ENCODE measurements at regions not wholly inside any gene's neighbourhood (a gene's known extent, or its start where the extent isn't known, plus 50 kb on each side); places are given as distances from the start of the nearest gene placed in this dataset.
"Not testable (repeated sequence)": the region's sequence is repeated elsewhere in the genome, so short reads cannot be mapped to it uniquely, and the experiment has no call there.

DNA sequence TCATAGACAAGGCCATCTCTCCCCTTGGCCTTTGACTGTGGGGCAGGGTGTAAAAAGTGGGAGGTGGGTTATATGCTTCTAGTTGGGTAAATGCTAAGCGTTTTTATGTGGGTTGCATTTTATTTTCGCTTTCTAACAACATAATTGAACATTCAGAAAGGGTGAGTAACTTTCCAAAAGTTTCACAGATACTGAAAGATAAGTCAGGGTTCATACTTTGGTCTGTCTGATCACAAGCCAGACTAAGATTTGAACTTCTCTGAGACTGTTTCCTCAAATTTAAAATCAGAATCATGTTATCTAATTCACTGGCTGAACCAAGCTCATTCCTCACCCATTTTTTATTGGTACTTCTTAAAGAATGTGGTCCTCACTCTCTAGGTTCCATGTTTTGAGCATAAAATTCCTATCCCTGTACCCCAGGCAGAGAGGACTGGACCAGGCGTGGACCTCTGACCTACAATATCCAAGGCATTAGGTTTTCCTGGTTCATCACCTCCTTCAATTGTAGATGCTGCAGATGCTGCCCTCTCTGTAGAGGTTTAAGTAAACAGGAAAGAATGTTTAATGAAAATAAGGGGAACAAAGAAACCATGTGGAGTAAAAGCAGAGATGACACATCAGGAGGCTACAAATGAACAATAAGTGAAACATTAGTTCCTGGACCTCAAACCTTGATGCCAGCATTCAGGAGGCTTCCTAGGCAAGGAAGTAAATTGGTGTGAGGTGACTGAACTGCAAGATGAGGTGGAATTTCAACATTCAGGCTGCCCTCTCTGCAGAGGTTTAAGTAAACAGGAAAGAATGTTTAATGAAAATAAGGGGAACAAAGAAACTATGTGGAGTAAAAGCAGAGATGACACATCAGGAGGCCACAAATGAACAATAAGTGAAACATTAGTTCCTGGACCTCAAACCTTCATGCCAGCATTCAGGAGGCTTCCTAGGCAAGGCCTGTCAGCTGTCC is 198.8 kb upstream of the ZNF658 start:
- H3K4me3 ChIP-seq (ENCODE audit: low read depth, low read length, poor library complexity, severe bottlenecking); H3K4me1 ChIP-seq (ENCODE audit: insufficient read depth, low read length, poor library complexity, severe bottlenecking); CTCF ChIA-PET; DNase-seq (ENCODE audit: low spot score); intact Hi-C loops (cut with micrococcal nuclease; ENCODE audit: unreplicated experiment); POLR2A ChIA-PET (ENCODE audit: low non-redundant PET); H3K36me3 ChIP-seq (ENCODE audit: insufficient read depth, low read length, poor library complexity, severe bottlenecking); H3K9me3 ChIP-seq (ENCODE audit: low read depth, low read length, poor library complexity, severe bottlenecking); BruUV-seq (replicated peaks); H3K27me3 ChIP-seq (replicated peaks; ENCODE audit: insufficient read depth, low read depth, low read length, poor library complexity); H3K27ac ChIP-seq (ENCODE audit: low read depth, low read length, poor library complexity, severe bottlenecking): not testable (repeated sequence)

DNA sequence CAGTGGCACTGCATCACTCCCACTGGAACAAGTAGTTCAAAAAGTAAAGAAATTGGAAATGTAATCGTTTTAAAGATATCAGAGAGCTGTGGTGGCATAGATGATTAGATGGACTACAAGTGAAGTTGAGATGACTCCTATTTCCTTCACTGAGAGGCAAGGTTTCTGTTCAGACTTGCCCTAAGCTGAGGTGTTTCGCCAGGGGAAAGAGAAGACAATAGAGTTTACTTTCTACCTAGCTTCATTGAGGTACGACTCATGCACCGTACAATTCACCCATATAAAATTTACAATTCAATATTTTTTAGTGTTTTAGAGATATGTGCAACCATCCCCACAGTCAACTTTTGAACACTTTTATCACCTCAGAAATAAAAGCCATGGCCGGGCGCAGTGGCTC is 189.0 kb upstream of the ZNF658 start:
- H3K4me1 ChIP-seq (ENCODE audit: insufficient read depth, low read length, poor library complexity, severe bottlenecking); H3K27me3 ChIP-seq (replicated peaks; ENCODE audit: insufficient read depth, low read depth, low read length, poor library complexity); H3K36me3 ChIP-seq (ENCODE audit: insufficient read depth, low read length, poor library complexity, severe bottlenecking); H3K9me3 ChIP-seq (ENCODE audit: low read depth, low read length, poor library complexity, severe bottlenecking); DNase-seq (ENCODE audit: low spot score); BruUV-seq (replicated peaks); intact Hi-C loops (cut with micrococcal nuclease; ENCODE audit: unreplicated experiment); POLR2A ChIA-PET (ENCODE audit: low non-redundant PET); H3K4me3 ChIP-seq (ENCODE audit: low read depth, low read length, poor library complexity, severe bottlenecking); H3K27ac ChIP-seq (ENCODE audit: low read depth, low read length, poor library complexity, severe bottlenecking); CTCF ChIA-PET: not testable (repeated sequence)

DNA sequence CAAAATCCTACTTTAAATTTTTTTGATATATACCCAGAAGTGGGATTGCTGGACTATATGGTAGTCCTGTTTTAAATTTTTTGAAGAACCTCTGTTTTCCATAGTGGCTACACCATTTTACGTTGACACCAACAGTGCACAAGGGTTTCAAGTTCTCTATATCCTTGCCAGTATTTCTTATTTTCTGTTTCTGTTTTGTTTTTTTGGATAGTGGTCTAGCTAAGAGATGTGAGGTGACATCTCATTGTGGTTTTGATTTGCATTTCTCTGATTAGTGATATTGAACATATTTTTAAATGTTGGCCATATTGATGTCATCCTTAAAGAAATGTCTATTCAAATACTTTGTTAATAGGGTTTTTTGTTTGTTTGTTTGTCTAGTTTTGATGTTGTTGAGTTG is 187.7 kb upstream of the ZNF658 start:
- DNase-seq (ENCODE audit: low spot score); POLR2A ChIA-PET (ENCODE audit: low non-redundant PET); H3K27me3 ChIP-seq (replicated peaks; ENCODE audit: insufficient read depth, low read depth, low read length, poor library complexity); H3K36me3 ChIP-seq (ENCODE audit: insufficient read depth, low read length, poor library complexity, severe bottlenecking); H3K27ac ChIP-seq (ENCODE audit: low read depth, low read length, poor library complexity, severe bottlenecking); H3K4me1 ChIP-seq (ENCODE audit: insufficient read depth, low read length, poor library complexity, severe bottlenecking); H3K9me3 ChIP-seq (ENCODE audit: low read depth, low read length, poor library complexity, severe bottlenecking); CTCF ChIA-PET; intact Hi-C loops (cut with micrococcal nuclease; ENCODE audit: unreplicated experiment); H3K4me3 ChIP-seq (ENCODE audit: low read depth, low read length, poor library complexity, severe bottlenecking); BruUV-seq (replicated peaks): not testable (repeated sequence)

DNA sequence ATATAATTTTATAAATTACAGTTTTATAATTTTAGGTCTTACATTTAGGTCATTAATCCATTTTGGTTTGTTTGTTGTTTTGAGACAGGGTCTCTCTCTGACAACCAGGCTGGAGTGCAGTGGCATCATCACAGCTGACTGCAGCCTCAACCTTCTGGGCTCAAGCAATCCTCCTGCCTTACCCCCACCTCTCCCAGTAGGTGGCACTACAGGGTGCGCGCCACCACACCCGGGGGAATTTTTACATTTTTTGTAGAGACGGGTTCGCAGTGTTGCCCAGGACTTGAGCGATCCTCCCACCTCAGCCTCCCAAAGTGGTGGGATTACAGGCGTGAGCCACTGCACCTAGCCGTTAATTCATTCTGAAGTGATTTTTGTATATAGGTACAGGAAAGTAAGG is 187.0 kb upstream of the ZNF658 start:
- DNase-seq (ENCODE audit: low spot score); H3K4me1 ChIP-seq (ENCODE audit: insufficient read depth, low read length, poor library complexity, severe bottlenecking); H3K27me3 ChIP-seq (replicated peaks; ENCODE audit: insufficient read depth, low read depth, low read length, poor library complexity); H3K36me3 ChIP-seq (ENCODE audit: insufficient read depth, low read length, poor library complexity, severe bottlenecking); H3K27ac ChIP-seq (ENCODE audit: low read depth, low read length, poor library complexity, severe bottlenecking); H3K9me3 ChIP-seq (ENCODE audit: low read depth, low read length, poor library complexity, severe bottlenecking); BruUV-seq (replicated peaks); CTCF ChIA-PET; POLR2A ChIA-PET (ENCODE audit: low non-redundant PET); H3K4me3 ChIP-seq (ENCODE audit: low read depth, low read length, poor library complexity, severe bottlenecking); intact Hi-C loops (cut with micrococcal nuclease; ENCODE audit: unreplicated experiment): not testable (repeated sequence)

DNA sequence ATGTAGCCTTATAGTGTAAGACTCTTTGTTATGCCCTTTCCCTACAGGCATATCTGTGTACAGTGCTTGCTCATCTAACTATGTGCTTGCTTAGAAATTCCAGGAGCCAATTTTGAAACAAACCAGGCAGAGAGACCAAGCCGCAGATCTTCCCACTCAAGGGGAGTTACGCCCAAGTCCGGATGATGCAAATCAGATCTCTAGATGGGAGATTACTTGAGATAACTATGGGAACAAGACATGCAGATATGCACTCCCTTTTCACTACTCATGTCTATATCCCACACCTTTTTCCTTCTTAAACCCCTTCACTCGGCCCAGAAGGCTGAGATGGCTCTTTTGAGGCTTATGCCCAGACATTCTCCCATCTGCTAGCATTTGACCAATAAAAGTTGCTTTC is 179.7 kb upstream of the ZNF658 start:
- H3K4me1 ChIP-seq (ENCODE audit: insufficient read depth, low read length, poor library complexity, severe bottlenecking); BruUV-seq (replicated peaks); H3K9me3 ChIP-seq (ENCODE audit: low read depth, low read length, poor library complexity, severe bottlenecking); DNase-seq (ENCODE audit: low spot score); H3K27me3 ChIP-seq (replicated peaks; ENCODE audit: insufficient read depth, low read depth, low read length, poor library complexity); CTCF ChIA-PET; POLR2A ChIA-PET (ENCODE audit: low non-redundant PET); intact Hi-C loops (cut with micrococcal nuclease; ENCODE audit: unreplicated experiment); H3K4me3 ChIP-seq (ENCODE audit: low read depth, low read length, poor library complexity, severe bottlenecking); H3K27ac ChIP-seq (ENCODE audit: low read depth, low read length, poor library complexity, severe bottlenecking); H3K36me3 ChIP-seq (ENCODE audit: insufficient read depth, low read length, poor library complexity, severe bottlenecking): not testable (repeated sequence)

DNA sequence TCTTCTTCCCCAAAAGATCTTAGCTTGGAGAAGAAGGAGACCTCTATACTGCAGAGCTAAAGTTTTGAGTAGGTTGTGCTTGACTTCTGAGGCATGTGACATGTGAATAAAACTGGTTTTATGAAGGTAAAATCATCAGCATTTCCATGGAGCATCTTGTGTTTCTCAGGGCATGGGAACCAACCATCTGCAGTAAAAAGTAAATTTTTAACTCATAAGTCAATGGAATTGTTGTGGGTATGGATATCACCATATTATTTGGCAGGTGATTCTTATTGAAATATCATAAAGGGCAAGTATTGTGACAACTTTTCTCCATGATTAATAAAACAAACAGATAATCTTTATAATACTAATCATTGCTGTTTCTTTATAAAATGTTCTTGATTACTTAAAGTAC is 173.0 kb upstream of the ZNF658 start:
- H3K9me3 ChIP-seq (ENCODE audit: low read depth, low read length, poor library complexity, severe bottlenecking); DNase-seq (ENCODE audit: low spot score); H3K27ac ChIP-seq (ENCODE audit: low read depth, low read length, poor library complexity, severe bottlenecking); H3K4me1 ChIP-seq (ENCODE audit: insufficient read depth, low read length, poor library complexity, severe bottlenecking); POLR2A ChIA-PET (ENCODE audit: low non-redundant PET); CTCF ChIA-PET; intact Hi-C loops (cut with micrococcal nuclease; ENCODE audit: unreplicated experiment); H3K36me3 ChIP-seq (ENCODE audit: insufficient read depth, low read length, poor library complexity, severe bottlenecking); H3K4me3 ChIP-seq (ENCODE audit: low read depth, low read length, poor library complexity, severe bottlenecking); BruUV-seq (replicated peaks); H3K27me3 ChIP-seq (replicated peaks; ENCODE audit: insufficient read depth, low read depth, low read length, poor library complexity): not testable (repeated sequence)

DNA sequence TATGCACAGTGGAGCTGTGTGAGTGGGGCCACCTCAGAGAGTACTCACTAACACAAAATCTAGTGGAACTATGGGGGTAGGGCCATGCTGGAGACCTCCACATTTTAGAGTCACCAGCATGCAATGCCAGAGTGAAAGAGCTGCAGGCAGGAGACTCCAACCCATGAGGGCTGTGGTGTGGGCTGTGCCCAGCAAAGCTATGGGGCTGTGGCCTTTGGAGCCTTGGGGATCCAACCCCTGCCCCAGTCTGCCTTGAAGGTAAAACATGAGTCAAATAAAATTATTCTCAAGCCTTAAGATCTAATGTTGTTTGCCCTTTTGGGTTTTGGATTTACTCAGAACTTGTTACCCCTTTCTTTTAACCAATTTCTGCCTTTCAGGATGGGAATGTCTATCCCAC is 163.8 kb upstream of the ZNF658 start:
- H3K9me3 ChIP-seq (ENCODE audit: low read depth, low read length, poor library complexity, severe bottlenecking); H3K27me3 ChIP-seq (replicated peaks; ENCODE audit: insufficient read depth, low read depth, low read length, poor library complexity); POLR2A ChIA-PET (ENCODE audit: low non-redundant PET); CTCF ChIA-PET; intact Hi-C loops (cut with micrococcal nuclease; ENCODE audit: unreplicated experiment); BruUV-seq (replicated peaks); DNase-seq (ENCODE audit: low spot score); H3K27ac ChIP-seq (ENCODE audit: low read depth, low read length, poor library complexity, severe bottlenecking); H3K4me1 ChIP-seq (ENCODE audit: insufficient read depth, low read length, poor library complexity, severe bottlenecking); H3K36me3 ChIP-seq (ENCODE audit: insufficient read depth, low read length, poor library complexity, severe bottlenecking); H3K4me3 ChIP-seq (ENCODE audit: low read depth, low read length, poor library complexity, severe bottlenecking): not testable (repeated sequence)

DNA sequence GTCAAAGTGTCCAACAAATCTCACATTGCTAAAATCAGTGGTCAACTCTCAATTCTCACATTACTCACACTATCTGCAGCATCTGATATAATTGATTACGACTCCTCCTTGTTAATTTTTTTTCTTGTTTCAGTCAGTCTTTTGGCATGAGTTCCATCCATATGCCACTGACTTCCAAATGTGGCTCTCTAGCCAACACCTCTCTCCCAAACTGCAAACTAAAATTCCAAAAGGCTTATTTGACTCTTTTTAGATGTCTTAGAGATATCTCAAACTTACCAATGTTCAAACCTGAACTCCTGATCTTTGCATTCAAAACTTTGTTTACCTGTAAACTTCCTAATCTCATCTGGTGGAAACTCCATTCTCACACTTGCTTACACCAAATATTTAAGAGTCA is 162.1 kb upstream of the ZNF658 start:
- intact Hi-C loops (cut with micrococcal nuclease; ENCODE audit: unreplicated experiment); POLR2A ChIA-PET (ENCODE audit: low non-redundant PET); CTCF ChIA-PET: not testable (repeated sequence)

More for the DNA sequence above, 162.1 kb upstream of the ZNF658 start:
- BruUV-seq (replicated peaks); H3K4me1 ChIP-seq (ENCODE audit: insufficient read depth, low read length, poor library complexity, severe bottlenecking); H3K27me3 ChIP-seq (replicated peaks; ENCODE audit: insufficient read depth, low read depth, low read length, poor library complexity); H3K27ac ChIP-seq (ENCODE audit: low read depth, low read length, poor library complexity, severe bottlenecking); H3K4me3 ChIP-seq (ENCODE audit: low read depth, low read length, poor library complexity, severe bottlenecking); DNase-seq (ENCODE audit: low spot score); H3K36me3 ChIP-seq (ENCODE audit: insufficient read depth, low read length, poor library complexity, severe bottlenecking); H3K9me3 ChIP-seq (ENCODE audit: low read depth, low read length, poor library complexity, severe bottlenecking): not testable (repeated sequence)

Data from A673 (cell line).